Midbrain (tissue), 1 donor: ENCODE measurements at regions not wholly inside any gene's neighbourhood (a gene's known extent, or its start where the extent isn't known, plus 50 kb on each side); places are given as distances from the start of the nearest gene placed in this dataset.
"Not testable (repeated sequence)": the region's sequence is repeated elsewhere in the genome, so short reads cannot be mapped to it uniquely, and the experiment has no call there.

Experiments used
- DNase-seq: peaks from one replicate; lab custom pipeline; 2025; lab: John Stamatoyannopoulos, UW

DNA sequence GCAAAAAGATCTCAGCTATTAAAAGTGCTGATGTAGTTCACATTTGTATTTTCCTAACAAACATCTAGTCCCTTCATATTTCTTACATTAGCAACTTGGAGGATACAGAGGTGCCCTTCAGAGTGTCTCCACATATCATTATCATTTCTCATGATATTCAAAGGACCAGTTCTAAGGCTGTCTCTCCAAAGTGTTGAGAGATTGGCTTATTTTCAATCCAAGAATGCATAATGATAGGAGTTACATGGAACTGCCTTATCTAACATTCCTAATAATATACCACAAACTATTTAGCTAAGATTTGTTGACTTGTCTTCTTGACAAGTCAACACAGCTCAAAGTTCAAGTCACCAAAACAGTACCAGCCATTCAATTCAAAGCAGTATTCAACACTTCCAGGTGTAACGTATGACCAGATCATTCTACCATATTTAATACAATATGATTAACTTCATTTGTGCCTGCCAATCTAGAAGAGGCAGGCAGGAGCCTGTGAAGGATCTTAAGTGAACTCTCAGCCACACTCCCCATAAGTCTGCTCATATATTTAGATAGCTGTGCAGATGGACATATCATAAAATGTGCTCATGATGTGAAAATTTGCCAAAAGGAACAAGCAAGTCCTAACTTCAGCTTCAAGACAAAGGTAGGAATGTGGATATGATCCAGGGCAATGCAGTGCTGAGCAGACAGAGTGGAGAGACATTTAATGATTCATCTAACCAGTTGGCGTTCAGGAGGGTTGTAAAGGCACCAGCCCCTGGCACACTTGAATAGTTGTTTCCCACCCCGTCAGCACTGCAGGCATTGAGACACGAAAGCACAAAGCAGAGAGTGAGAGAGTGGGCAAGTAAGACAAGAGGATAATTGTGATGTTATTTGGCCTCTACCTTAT lies 108.3 kb downstream of the MTERF1 start:
- DNase-seq, result no peak

DNA sequence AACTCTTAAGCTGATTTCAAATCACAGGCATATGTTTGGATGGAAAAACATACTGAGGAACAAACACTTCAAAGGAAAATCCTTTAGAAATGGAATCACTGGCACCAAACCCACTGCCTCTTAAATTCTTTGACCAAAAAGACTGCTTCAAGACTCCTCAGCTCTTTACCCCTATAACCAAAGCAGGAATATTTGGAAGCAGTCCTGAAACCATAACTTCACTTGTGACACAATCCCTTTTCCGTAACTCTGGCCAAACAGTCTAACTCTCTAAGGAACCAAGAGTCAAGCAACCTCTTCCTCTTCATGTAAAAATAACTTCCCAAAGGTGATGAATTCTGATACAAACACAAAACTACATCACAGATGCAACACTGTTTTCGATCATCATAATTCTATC lies 104.3 kb downstream of the MTERF1 start:
- DNase-seq, result no peak

DNA sequence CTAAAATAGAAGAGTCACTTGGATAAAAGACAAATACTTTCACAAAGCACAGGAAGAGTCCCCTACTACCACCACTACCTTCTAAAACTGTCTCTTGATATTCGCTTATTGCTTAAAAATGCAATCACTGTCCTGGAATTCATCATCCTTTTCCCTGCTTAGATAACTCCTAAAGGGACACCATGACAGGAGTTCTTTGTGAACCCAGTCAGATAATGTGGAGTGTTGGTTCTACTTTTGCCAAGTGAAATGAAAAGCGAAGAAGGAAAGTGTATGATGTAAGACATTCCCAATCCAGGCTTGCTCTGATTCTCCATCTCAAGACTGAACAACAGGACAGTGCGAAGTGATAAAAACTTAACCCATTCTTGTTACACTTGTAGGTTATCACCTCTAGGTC lies 103.0 kb downstream of the MTERF1 start:
- DNase-seq, result no peak

DNA sequence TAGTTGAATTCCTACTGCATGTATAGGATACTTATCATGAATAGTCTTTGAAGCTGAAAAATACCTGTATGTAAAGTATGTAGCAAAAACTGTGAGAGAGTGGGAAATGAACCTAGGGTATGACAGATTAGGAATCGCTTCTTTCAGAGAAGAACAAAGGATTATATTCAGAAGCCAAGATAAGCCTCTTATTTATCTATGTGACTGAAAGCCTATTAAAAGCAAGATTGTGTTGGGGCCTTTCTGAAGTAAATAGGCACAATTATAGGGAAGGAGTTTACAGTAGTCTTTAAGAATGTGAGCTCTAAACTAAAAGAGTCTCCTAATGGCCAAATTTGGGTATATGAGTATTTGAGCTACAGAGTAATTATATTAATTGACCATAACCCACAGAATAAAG lies 102.1 kb downstream of the MTERF1 start:
- no peak for DNase-seq

DNA sequence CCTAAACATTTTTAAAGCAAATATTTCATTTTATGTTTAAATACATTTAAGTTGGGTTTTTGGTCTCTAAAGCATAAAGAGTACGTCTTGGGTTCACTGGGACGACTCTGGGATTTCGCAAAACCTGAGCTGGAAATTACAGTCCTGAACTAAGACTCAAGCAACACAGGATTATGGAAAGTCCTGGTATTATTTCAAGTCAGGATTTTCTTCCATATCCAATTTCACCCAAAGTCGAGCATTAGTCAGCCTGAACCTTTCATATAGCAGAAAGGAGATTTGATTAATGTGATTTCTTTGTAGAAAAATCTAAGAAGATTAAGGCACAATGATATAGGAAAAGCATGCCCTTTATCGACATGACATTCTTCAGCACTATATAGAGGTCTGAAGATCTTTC lies 100.0 kb downstream of the MTERF1 start:
- DNase-seq, result no peak

DNA sequence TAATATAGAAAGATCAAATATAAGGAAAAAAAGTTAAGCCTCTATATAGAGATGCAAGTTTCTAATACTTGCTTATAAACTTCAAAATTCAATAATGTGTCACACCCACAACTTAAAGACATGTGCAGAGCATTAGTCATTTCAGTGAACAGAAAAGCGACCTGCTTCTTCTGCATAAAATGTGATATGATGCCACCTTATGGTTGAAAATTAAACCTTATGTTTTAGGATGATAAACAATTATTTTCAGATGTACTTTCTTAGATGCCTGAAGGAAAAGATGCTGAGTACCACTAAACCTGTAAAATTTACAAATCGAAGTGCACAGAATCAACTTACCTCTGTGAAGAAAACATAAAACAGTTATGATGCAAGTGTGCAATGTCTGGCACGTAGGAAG lies 96.0 kb downstream of the MTERF1 start:
- DNase-seq, result no peak

DNA sequence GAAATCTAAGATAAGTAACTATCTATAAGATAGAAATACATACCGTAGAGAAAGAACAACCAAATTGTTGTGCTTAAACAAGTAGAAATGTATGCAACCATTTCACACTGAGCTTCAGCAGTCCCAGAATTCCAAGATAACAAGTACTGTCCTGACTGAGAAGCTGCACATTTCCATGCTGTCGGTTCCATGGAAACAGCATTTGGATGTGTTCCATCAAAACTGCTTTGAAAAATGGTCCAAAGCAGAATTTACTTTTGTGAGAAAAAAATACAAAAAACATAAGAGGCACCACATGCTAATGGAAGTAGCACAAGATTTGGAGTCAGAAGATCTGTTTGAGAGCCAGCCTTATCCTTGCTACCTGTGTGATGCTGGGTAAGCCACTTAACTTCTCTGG lies 92.6 kb downstream of the MTERF1 start:
- no peak for DNase-seq

DNA sequence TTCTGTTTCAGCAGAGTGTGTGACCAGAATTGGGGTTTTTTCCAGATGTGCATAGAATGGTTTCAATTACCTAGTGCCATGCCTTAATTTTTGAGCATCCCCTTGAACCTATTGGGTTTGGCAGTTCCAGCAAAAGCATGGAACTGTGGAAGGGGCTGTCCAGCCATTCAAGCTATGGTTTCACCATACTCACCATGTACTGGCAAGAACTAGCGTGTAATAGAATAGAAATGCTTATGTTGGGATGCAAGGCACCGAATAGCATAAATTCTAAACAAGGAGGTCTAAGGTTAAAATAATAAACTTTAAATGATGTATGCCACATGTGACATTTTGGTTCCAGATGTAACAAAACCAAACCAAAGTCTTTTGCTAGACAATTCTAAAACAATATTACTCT lies 91.4 kb downstream of the MTERF1 start:
- DNase-seq, result no peak

DNA sequence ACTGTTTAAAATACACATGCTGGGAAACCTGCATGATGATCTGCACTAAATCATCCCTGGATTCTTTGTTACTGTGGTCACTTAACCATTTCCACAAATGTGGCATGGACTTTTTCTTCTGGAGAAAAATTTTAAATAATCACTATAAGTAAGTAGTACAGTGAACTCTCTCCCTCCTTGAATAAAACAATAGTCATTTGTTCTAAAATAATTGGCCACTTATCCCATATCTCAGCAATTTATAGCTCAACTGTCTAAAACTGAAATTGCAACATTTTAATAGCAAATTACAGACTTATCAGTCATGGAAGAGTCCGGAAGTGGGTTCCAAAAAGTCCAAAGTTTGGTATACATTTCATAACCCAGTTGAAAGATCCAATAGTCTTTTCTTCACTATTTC lies 90.9 kb downstream of the MTERF1 start:
- no peak for DNase-seq

DNA sequence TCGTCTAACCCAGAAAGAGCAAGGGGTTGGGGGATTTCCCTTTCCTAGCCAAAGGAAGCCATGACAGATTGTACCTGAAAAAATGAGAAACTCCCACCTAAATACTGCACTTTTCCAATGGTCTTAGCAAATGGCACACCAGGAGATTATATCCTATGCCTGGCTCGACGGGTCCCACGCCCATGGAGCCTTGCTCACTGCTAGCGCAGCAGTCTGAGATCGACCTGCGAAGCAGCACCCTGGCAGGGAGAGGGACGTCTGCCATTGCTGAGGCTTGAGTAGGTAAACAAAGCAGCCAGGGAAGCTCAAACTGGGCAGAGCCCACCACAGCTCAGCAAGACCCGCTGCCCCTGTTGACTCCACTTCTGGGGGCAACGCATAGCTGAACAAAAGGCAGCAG lies 89.9 kb downstream of the MTERF1 start:
- DNase-seq, result not testable (repeated sequence)

DNA sequence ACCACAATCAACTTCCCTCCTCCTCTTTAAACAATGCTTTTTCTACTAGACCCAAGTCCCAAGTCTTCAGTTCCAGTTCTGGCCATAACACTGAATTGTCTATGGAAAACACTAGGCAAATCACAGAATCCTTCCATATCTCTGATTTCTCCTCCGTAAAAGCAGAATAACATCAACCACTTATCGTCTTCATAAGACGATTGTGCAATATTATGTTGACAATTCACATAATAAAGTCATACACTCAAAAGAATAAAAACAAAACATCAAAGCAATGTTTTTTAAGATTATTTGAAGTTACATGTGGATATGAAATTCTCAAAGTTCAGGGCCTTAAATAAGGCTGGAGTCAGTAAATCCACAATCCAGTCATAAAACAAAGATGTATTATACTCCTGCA lies 84.4 kb downstream of the MTERF1 start:
- no peak for DNase-seq

DNA sequence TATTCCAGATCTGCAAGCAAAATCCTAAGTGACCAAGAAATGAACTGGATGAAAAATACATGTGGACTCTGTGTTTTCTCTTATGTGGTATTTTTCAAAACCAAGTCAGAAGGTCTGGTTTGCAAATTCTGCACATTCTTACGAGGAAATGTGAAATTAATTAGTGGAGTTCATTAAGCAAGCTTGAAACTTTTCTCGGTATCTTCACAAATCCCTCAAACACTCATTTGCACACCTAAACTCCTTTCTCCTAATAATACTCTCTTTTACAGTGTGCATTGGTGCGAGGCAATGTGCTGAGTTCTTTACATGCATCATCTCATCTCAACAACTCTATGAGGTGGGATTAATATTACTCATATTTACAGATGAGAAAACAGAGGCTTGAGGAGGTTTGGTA lies 82.1 kb downstream of the MTERF1 start:
- no peak for DNase-seq

DNA sequence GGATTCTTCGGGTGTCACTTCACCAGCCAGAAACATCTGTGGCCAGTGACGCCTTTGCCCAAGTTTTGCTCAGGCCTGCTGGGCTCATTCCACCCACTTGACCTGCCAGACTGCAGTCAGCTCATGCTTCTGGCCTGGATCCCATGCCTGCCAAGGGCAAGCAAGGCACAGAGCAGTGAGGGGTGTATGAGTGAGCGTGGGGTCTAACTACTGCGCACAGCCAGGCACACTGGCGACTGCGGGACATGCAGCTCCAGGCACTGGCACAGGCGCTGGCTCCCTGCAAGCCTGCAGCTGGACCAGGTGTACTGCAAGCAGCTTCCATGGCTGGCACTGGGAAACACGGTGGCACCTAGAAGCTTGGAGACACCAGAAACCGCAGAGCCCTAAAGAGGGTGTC lies 80.1 kb downstream of the MTERF1 start:
- DNase-seq, result no peak

DNA sequence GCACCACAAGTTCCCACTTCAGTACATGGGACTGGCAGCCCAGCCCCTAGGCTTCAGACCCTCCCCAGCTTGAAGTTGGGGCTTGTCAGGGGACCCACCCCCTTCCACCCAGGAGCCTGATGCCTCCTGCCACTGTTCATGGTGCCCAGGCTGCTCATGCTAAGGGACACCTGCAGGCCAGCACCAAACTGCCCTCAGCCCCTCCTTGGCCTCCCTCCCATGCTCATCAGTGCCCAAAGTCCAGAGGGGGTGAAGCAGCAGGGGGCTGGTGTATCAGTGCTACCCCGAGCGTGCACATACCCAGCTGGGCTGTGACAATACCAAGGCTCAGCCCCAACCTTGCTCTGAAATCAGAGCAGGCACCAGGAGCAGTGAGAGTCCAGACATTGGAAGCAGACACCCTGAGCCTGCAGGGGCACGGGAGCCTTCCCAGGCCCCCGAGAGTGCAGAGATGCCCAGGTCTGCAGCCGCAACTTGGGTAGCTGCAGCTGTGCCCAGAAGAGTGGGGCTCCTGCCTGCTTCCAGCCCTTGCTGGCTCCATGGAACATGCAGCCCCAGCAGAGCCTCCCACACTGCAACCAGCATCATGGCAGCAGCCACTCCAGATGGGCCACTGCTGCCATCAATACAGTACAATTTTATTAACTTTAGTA lies 79.0 kb downstream of the MTERF1 start:
- DNase-seq, result no peak

DNA sequence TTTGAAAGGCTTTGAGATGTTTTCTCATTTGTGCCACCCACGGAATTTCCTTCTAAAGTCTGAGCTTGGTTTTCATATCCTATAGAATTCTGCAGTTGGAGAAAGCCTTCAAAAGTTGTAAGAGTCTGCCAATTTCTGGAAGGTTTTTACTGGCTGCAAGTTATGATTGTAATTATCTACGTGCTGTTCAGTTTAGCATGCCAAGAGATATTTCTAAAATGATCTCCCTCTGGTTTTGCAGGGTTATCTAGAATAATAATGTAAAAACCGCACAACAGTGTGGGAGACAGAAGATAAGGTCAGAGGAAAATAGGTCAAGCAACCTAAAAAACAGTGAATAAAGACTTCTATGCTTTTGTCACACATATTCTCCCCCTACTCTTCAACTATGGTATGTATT lies 69.3 kb downstream of the MTERF1 start:
- DNase-seq, result no peak

DNA sequence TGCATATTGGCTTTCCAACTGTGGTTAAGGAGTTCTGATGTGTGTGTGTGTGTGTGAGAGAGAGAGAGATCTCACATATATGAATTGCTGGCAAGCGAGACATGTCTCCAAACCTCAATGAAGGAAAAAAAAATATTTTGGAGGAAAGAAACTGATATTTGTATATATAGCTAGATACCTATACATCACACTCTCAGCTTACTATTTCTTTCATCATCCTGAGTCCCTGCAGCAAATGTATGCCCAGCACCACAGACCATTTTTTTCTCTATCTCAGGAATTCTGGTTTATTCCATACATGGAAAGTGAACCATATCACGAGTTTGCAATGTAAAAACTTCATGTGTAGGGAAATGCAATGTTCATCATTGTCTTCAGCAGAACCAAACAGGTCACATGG lies 68.9 kb downstream of the MTERF1 start:
- DNase-seq, result no peak

DNA sequence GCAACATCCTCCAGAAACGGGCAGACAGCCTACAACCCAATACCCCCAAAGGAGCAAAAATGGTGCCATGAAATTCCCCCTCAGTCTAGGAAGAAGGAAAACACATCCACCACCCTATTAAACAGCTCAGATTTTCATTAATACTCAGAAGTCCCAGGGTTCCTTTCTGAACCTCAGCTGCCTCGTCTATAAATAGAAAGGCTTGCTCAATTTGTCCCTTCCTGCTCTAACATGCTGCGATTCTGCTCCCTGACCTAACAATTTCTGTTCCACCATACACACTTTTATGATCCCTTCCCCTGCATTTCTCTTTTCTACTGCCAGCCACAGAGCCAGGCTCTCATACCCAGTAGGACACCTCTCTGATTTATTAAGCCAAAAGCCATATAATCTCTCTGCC lies 68.1 kb downstream of the MTERF1 start:
- DNase-seq, result no peak

DNA sequence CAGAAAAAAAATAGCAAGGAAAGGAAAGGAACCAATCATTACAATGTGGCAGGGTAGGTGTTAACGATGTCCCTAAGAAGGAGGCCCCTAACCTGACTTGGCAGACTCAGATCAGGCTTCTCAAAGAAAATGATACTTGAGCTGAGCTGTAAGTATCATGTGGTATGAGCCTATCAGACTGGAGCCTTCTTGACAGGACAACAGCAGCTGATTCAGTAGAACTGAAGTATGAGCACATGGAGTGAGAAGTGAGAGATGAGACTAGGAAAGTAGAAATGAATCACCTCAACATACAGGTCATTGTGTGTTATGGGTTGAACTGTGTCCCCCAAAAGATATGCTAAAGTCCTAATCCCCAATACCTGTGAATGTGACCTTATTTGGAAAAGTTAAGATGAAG lies 66.3 kb downstream of the MTERF1 start:
- DNase-seq, result no peak
